ENCODE measurements at regions not wholly inside any gene's neighbourhood (a gene's known extent, or its start where the extent isn't known, plus 50 kb on each side); places are given as distances from the start of the nearest gene placed in this dataset.

DNA sequence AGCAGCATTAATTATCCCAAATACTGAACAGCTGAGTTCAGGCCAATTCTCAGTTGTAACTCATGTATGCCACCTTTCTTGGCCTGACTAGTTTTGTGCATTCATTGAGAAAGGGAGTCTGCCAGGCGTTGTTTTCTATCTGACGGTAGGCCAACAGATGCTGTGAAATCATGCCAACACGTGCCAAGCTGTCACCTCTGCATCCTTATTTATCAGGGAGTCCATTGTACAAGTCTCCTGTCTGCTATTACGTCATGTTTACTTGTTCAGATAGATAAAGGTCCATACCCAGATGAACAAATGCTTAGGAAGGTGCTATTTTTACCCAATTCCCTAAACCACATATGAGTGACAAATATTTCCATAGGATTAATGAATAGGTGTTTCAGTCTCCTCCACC lies 127.2 kb upstream of the CDK6 start:
- Histone ChIP-seq H4K20me1 (ENCODE audit: insufficient read depth) (no peaks in the 10 kb centered on the region), H3K9me3 (ENCODE audit: low read length) (no peaks in the 10 kb centered on the region), H3K9ac (ENCODE audit: low read length) (no peak overlapping the region), H3K36me3 (ENCODE audit: insufficient read depth, low read length) (no peaks in the 10 kb centered on the region), H3K79me2 (replicated peaks; ENCODE audit: insufficient read depth, low read length) (no peaks in the 10 kb centered on the region), H3K9me2 (ENCODE audit: insufficient read depth, low read length) (no peaks in the 10 kb centered on the region), H3K27me3 (ENCODE audit: insufficient read depth, low read depth, low read length) (no peaks in the 10 kb centered on the region), H2AFZ (ENCODE audit: low read depth, low read length) (no peak overlapping the region), H3K4me3 (ENCODE audit: low read length) (no peak overlapping the region), H3K27ac (ENCODE audit: low read length) (no peak overlapping the region), H3F3A (ENCODE audit: insufficient read depth, low read length, poor library complexity, severe bottlenecking) (no peaks in the 10 kb centered on the region), H3K4me2 (ENCODE audit: low read length) (no peak overlapping the region)
- TF ChIP-seq RAD21 (conservative IDR thresholded peaks at IDR 0.05) (no peak), POLR2AphosphoS5 (IDR thresholded peaks at IDR 0.05) (no peak), EZH2 (IDR thresholded peaks at IDR 0.05; ENCODE audit: borderline replicate concordance, insufficient read depth, low read length, poor library complexity, severe bottlenecking) (no peak), TAF1 (IDR thresholded peaks at IDR 0.05; ENCODE audit: low read depth) (no peak), MXI1 (conservative IDR thresholded peaks at IDR 0.05; ENCODE audit: poor library complexity, severe bottlenecking) (no peak), EP300 (conservative IDR thresholded peaks at IDR 0.05; ENCODE audit: poor library complexity, severe bottlenecking) (no peak), SMC3 (conservative IDR thresholded peaks at IDR 0.05; ENCODE audit: poor library complexity) (no peak)
- TF ChIP-seq, protein P1, sequence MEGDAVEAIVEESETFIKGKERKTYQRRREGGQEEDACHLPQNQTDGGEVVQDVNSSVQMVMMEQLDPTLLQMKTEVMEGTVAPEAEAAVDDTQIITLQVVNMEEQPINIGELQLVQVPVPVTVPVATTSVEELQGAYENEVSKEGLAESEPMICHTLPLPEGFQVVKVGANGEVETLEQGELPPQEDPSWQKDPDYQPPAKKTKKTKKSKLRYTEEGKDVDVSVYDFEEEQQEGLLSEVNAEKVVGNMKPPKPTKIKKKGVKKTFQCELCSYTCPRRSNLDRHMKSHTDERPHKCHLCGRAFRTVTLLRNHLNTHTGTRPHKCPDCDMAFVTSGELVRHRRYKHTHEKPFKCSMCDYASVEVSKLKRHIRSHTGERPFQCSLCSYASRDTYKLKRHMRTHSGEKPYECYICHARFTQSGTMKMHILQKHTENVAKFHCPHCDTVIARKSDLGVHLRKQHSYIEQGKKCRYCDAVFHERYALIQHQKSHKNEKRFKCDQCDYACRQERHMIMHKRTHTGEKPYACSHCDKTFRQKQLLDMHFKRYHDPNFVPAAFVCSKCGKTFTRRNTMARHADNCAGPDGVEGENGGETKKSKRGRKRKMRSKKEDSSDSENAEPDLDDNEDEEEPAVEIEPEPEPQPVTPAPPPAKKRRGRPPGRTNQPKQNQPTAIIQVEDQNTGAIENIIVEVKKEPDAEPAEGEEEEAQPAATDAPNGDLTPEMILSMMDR (IDR thresholded peaks at IDR 0.05; ENCODE audit: poor library complexity, severe bottlenecking) = no peak
- TF ChIP-seq, protein P2, sequence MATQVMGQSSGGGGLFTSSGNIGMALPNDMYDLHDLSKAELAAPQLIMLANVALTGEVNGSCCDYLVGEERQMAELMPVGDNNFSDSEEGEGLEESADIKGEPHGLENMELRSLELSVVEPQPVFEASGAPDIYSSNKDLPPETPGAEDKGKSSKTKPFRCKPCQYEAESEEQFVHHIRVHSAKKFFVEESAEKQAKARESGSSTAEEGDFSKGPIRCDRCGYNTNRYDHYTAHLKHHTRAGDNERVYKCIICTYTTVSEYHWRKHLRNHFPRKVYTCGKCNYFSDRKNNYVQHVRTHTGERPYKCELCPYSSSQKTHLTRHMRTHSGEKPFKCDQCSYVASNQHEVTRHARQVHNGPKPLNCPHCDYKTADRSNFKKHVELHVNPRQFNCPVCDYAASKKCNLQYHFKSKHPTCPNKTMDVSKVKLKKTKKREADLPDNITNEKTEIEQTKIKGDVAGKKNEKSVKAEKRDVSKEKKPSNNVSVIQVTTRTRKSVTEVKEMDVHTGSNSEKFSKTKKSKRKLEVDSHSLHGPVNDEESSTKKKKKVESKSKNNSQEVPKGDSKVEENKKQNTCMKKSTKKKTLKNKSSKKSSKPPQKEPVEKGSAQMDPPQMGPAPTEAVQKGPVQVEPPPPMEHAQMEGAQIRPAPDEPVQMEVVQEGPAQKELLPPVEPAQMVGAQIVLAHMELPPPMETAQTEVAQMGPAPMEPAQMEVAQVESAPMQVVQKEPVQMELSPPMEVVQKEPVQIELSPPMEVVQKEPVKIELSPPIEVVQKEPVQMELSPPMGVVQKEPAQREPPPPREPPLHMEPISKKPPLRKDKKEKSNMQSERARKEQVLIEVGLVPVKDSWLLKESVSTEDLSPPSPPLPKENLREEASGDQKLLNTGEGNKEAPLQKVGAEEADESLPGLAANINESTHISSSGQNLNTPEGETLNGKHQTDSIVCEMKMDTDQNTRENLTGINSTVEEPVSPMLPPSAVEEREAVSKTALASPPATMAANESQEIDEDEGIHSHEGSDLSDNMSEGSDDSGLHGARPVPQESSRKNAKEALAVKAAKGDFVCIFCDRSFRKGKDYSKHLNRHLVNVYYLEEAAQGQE (IDR thresholded peaks at IDR 0.05; ENCODE audit: borderline replicate concordance) = no peak

DNA sequence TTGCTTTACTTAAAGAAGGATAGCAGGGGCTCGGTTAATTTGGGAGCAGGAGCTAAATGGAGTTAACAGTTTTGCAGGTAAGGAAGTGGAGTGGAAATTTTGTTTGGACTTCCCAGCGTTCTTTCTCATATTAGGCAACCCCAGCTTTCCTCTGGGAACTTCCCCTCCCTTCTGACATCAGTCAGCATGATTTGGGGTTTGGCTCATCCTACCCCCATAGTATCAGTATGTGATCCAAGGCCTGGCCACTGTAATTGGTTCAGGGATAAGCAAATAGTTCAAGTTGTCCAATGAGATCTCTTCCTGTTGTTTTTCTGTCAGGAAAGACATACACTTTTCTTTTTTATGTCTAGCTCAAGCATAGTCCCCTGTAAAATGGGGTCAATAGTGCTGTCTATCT lies 125.6 kb upstream of the CDK6 start:
- H3K79me2 ChIP-seq (replicated peaks; ENCODE audit: insufficient read depth, low read length) = no peaks in the 10 kb centered on the region
- no peaks in the 10 kb centered on the region for H3K36me3 ChIP-seq (ENCODE audit: insufficient read depth, low read length)
- H2AFZ ChIP-seq (ENCODE audit: low read depth, low read length) = no peak overlapping the region
- no peak overlapping the region for H3K9ac ChIP-seq (ENCODE audit: low read length)
- H3K27me3 ChIP-seq (ENCODE audit: insufficient read depth, low read depth, low read length) = no peaks in the 10 kb centered on the region
- no peaks in the 10 kb centered on the region for H4K20me1 ChIP-seq (ENCODE audit: insufficient read depth)
- no peaks in the 10 kb centered on the region for H3K9me2 ChIP-seq (ENCODE audit: insufficient read depth, low read length)
- H3K9me3 ChIP-seq (ENCODE audit: low read length) = no peaks in the 10 kb centered on the region
- H3F3A ChIP-seq (ENCODE audit: insufficient read depth, low read length, poor library complexity, severe bottlenecking) = no peaks in the 10 kb centered on the region
- TF ChIP-seq EP300 (conservative IDR thresholded peaks at IDR 0.05; ENCODE audit: poor library complexity, severe bottlenecking) (no peak), SMC3 (conservative IDR thresholded peaks at IDR 0.05; ENCODE audit: poor library complexity) (no peak), MXI1 (conservative IDR thresholded peaks at IDR 0.05; ENCODE audit: poor library complexity, severe bottlenecking) (no peak)
- no peak overlapping the region for H3K4me3 ChIP-seq (ENCODE audit: low read length)
- no peak overlapping the region for H3K4me2 ChIP-seq (ENCODE audit: low read length)
- no peak overlapping the region for H3K27ac ChIP-seq (ENCODE audit: low read length)

DNA sequence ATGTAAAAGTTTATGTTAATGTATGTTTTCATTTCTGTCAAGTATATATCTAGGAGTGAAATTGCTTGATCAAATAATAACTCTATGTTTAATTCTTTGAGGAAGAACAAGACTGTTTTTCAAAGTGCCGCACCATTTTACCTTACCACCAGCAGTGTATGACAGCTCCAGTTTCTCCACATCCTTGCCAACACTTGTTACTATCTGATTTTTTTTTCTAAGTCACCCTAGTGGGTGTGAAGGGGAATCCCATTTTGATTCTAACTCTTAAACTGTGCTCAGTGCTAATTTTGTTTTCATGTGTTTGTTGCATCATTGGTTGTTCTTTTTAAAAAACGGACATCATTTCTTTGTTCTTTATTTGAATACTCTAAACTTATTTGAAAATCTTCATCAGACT lies 120.2 kb upstream of the CDK6 start:
- Histone ChIP-seq H3K9me3 (ENCODE audit: low read length) (no peaks in the 10 kb centered on the region), H3K27me3 (ENCODE audit: insufficient read depth, low read depth, low read length) (no peaks in the 10 kb centered on the region), H3K9ac (ENCODE audit: low read length) (no peak overlapping the region), H3K4me3 (ENCODE audit: low read length) (no peak overlapping the region), H4K20me1 (ENCODE audit: insufficient read depth) (no peaks in the 10 kb centered on the region), H3K4me2 (ENCODE audit: low read length) (no peak overlapping the region), H3K9me2 (ENCODE audit: insufficient read depth, low read length) (no peaks in the 10 kb centered on the region), H3F3A (ENCODE audit: insufficient read depth, low read length, poor library complexity, severe bottlenecking) (no peaks in the 10 kb centered on the region), H3K27ac (ENCODE audit: low read length) (no peak overlapping the region), H3K79me2 (replicated peaks; ENCODE audit: insufficient read depth, low read length) (no peaks in the 10 kb centered on the region), H3K36me3 (ENCODE audit: insufficient read depth, low read length) (no peaks in the 10 kb centered on the region), H2AFZ (ENCODE audit: low read depth, low read length) (no peak overlapping the region)
- TF ChIP-seq RAD21 (conservative IDR thresholded peaks at IDR 0.05) (no peak), MXI1 (conservative IDR thresholded peaks at IDR 0.05; ENCODE audit: poor library complexity, severe bottlenecking) (no peak), TAF1 (IDR thresholded peaks at IDR 0.05; ENCODE audit: low read depth) (no peak), EP300 (conservative IDR thresholded peaks at IDR 0.05; ENCODE audit: poor library complexity, severe bottlenecking) (no peak), EZH2 (IDR thresholded peaks at IDR 0.05; ENCODE audit: borderline replicate concordance, insufficient read depth, low read length, poor library complexity, severe bottlenecking) (no peak), POLR2AphosphoS5 (IDR thresholded peaks at IDR 0.05) (no peak), SMC3 (conservative IDR thresholded peaks at IDR 0.05; ENCODE audit: poor library complexity) (no peak)
- TF ChIP-seq, protein P2 (IDR thresholded peaks at IDR 0.05; ENCODE audit: borderline replicate concordance) = no peak
- TF ChIP-seq, protein P1 (IDR thresholded peaks at IDR 0.05; ENCODE audit: poor library complexity, severe bottlenecking) = no peak

All from neural cell (in vitro differentiated cells).